ENCODE measurements at regions not wholly inside any gene's neighbourhood (a gene's known extent, or its start where the extent isn't known, plus 50 kb on each side); places are given as distances from the start of the nearest gene placed in this dataset.

GRCh38 chr10:14448197-14448990 lies 117.7 kb upstream of the FRMD4A start:
- TF ChIP-seq CTCF (IDR thresholded peaks at IDR 0.05) (no peak), POLR2A (IDR thresholded peaks at IDR 0.05) (no peak)
